Esophagus squamous epithelium (tissue), 5 donors: ENCODE measurements at regions not wholly inside any gene's neighbourhood (a gene's known extent, or its start where the extent isn't known, plus 50 kb on each side); places are given as distances from the start of the nearest gene placed in this dataset.

Experiments used
- DNase-seq: peaks from one replicate; lab custom pipeline; 2025; lab: John Stamatoyannopoulos, UW
- H3K27ac ChIP-seq, 4 donors: fragments of 200-600 bp; sonication (generic); one replicate each; pipeline ENCODE4 v1.5.1; 2016 to 2019; ENCODE audit warnings: mild to moderate bottlenecking in 1 of 4
- H3K27me3 ChIP-seq, 4 donors: fragments of 200-600 bp; sonication (generic); 1 replicate in 3 of 4; 2 replicates in 1 of 4; pipeline versions ENCODE4 v1.5.1 to v1.6.0; 2017 to 2021; ENCODE audit warnings: antibody characterized with exemption in 1 of 4
- H3K36me3 ChIP-seq, 3 donors: fragments of 200-600 bp; sonication (generic); one replicate each; pipeline ENCODE4 v1.5.1; 2016 to 2019
- H3K4me1 ChIP-seq, 3 donors: fragments of 200-600 bp; sonication (generic); one replicate each; pipeline ENCODE4 v1.5.1; 2017 to 2019
- H3K4me3 ChIP-seq, 4 donors: fragments of 200-600 bp; sonication (generic); 1 replicate in 3 of 4; 2 replicates in 1 of 4; pipeline ENCODE4 v1.5.1; 2016 to 2019; ENCODE audit warnings: mild to moderate bottlenecking in 2 of 4, moderate library complexity in 1 of 4
- H3K9me3 ChIP-seq, 3 donors: fragments of 200-600 bp; sonication (generic); one replicate each; pipeline ENCODE4 v1.5.1; 2016 to 2019
- CTCF ChIP-seq, 6 experiments: fragments of 450-650 bp in 4 of 6; fragments of 200-600 bp in 2 of 6; sonication (generic) in 2 of 6; IDR thresholded peaks; one replicate each; pipeline ENCODE4 v1.5.1; 2016 to 2019; ENCODE audit warnings: antibody characterized with exemption in 6 of 6, mild to moderate bottlenecking in 4 of 6, moderate library complexity in 4 of 6
- POLR2A ChIP-seq, 4 donors: fragments of 450-650 bp; IDR thresholded peaks; one replicate each; pipeline ENCODE4 v1.6.1; 2017; ENCODE audit warnings: antibody characterized with exemption in 4 of 4, mild to moderate bottlenecking in 4 of 4, moderate library complexity in 3 of 4
- WGBS, 2 donors: methylation state at CpG; one replicate each; pipeline ENCODE4 v1.1.5; 2018; 5-methylcytosine and 5-hydroxymethylcytosine counted together
- intact Hi-C: fragments of 100-400 bp; cut with DNase I; formaldehyde crosslinking; loops from one replicate; pipeline ENCODE4 v1.15.0; 2022
- donor health status: DM: yes; HTN: yes; CAD: no.

GRCh38 chr5:61964201-61964600, 341.8 kb upstream of the KIF2A start:
- no peaks in the 10 kb centered on the region for H3K27me3 ChIP-seq
- no peak for DNase-seq
- intact Hi-C loops: no loop called here
- 29 to 43% methylated on average over 2 of the region's 2 CpGs for WGBS, 2 donors
- no peaks in the 10 kb centered on the region for H3K9me3 ChIP-seq
- H3K4me3 ChIP-seq: no peak overlapping the region
- H3K36me3 ChIP-seq: no peaks in the 10 kb centered on the region
- no peaks in the 10 kb centered on the region for H3K4me1 ChIP-seq
- TF ChIP-seq POLR2A (IDR thresholded peaks at IDR 0.05) (no peak), CTCF (IDR thresholded peaks at IDR 0.05) (no peak)
- no peak overlapping the region for H3K27ac ChIP-seq

GRCh38 chr5:61965069-61965468, 340.9 kb upstream of the KIF2A start:
- H3K36me3 ChIP-seq: no peaks in the 10 kb centered on the region
- 78 to 88% methylated on average over 1 of the region's 1 CpG for WGBS, 2 donors
- H3K9me3 ChIP-seq: no peaks in the 10 kb centered on the region
- TF ChIP-seq POLR2A (IDR thresholded peaks at IDR 0.05): no peak
- no peak overlapping the region for H3K27ac ChIP-seq
- intact Hi-C loops: no loop called here
- H3K4me1 ChIP-seq: no peaks in the 10 kb centered on the region
- no peak overlapping the region for H3K4me3 ChIP-seq
- no peaks in the 10 kb centered on the region for H3K27me3 ChIP-seq
- DNase-seq: no peak

GRCh38 chr5:61965490-61965889, 340.5 kb upstream of the KIF2A start:
- DNase-seq: no peak
- Histone ChIP-seq H3K36me3 (no peaks in the 10 kb centered on the region), H3K9me3 (no peaks in the 10 kb centered on the region), H3K4me3 (no peak overlapping the region), H3K4me1 (no peaks in the 10 kb centered on the region), H3K27ac (no peak overlapping the region), H3K27me3 (no peaks in the 10 kb centered on the region)
- intact Hi-C loops: no loop called here
- WGBS, 2 donors: 76 to 77% methylated on average over 5 of the region's 5 CpGs
- TF ChIP-seq CTCF (IDR thresholded peaks at IDR 0.05) (no peak), POLR2A (IDR thresholded peaks at IDR 0.05) (no peak)

- TF ChIP-seq CTCF (IDR thresholded peaks at IDR 0.05): no peak
- no peak for TF ChIP-seq POLR2A (IDR thresholded peaks at IDR 0.05)
Observed at GRCh38 chr5:61966296-61966955, 339.6 kb upstream of the KIF2A start.

GRCh38 chr5:61966997-61967396, 339.0 kb upstream of the KIF2A start:
- no peak for DNase-seq
- Histone ChIP-seq H3K9me3 (no peaks in the 10 kb centered on the region), H3K27me3 (no peaks in the 10 kb centered on the region), H3K4me3 (no peak overlapping the region), H3K27ac (no peak overlapping the region), H3K4me1 (no peaks in the 10 kb centered on the region), H3K36me3 (no peaks in the 10 kb centered on the region)
- 58 to 61% methylated on average over 8 of the region's 8 CpGs for WGBS, 2 donors
- intact Hi-C loops: no loop called here
- TF ChIP-seq CTCF (IDR thresholded peaks at IDR 0.05) (no peak), POLR2A (IDR thresholded peaks at IDR 0.05) (no peak)

More at GRCh38 chr5:61966296-61966955, 339.6 kb upstream of the KIF2A start:
- Histone ChIP-seq H3K27ac (no peak overlapping the region), H3K27me3 (no peaks in the 10 kb centered on the region), H3K4me3 (no peak overlapping the region), H3K4me1 (no peaks in the 10 kb centered on the region), H3K36me3 (no peaks in the 10 kb centered on the region), H3K9me3 (no peaks in the 10 kb centered on the region)
- intact Hi-C loops: no loop called here
- DNase-seq: no peak
- WGBS, 2 donors: 9 to 14% methylated on average over 1 of the region's 1 CpG

- Histone ChIP-seq H3K4me1 (no peaks in the 10 kb centered on the region), H3K27me3 (no peaks in the 10 kb centered on the region), H3K4me3 (no peak overlapping the region), H3K27ac (no peak overlapping the region), H3K36me3 (no peaks in the 10 kb centered on the region), H3K9me3 (no peaks in the 10 kb centered on the region)
- intact Hi-C loops: no loop called here
- no peak for TF ChIP-seq CTCF (IDR thresholded peaks at IDR 0.05)
- 78 to 84% methylated on average over 3 of the region's 3 CpGs for WGBS, 2 donors
- no peak for DNase-seq
Observed at GRCh38 chr5:61967681-61968080, 338.3 kb upstream of the KIF2A start.
